ENCODE measurements at regions not wholly inside any gene's neighbourhood (a gene's known extent, or its start where the extent isn't known, plus 50 kb on each side); places are given as distances from the start of the nearest gene placed in this dataset.

- Mint-ChIP-seq H3K27ac (ENCODE audit: unreplicated experiment) (no peak overlapping the region), H3K4me1 (no peaks in the 10 kb centered on the region), H3K36me3 (ENCODE audit: low read depth) (no peaks in the 10 kb centered on the region), H3K4me3 (no peak overlapping the region), H3K27me3 (ENCODE audit: low read depth) (no peaks in the 10 kb centered on the region), H3K9me3 (no peaks in the 10 kb centered on the region)
- TF ChIP-seq CTCF (conservative IDR thresholded peaks at IDR 0.05): peak; percentile 32
- DNase-seq (ENCODE audit: low read depth, low spot score): no peak
Observed at GRCh38 chr1:65020774-65021173, 54.4 kb upstream of the JAK1 start.

- Mint-ChIP-seq H3K27me3 (ENCODE audit: low read depth) (no peaks in the 10 kb centered on the region), H3K4me3 (no peak overlapping the region), H3K27ac (ENCODE audit: unreplicated experiment) (peak overlapping the region; percentile 67), H3K36me3 (ENCODE audit: low read depth) (no peaks in the 10 kb centered on the region), H3K9me3 (no peaks in the 10 kb centered on the region), H3K4me1 (no peaks in the 10 kb centered on the region)
- DNase-seq (ENCODE audit: low read depth, low spot score): no peak
- TF ChIP-seq CTCF (conservative IDR thresholded peaks at IDR 0.05): no peak
Observed at GRCh38 chr1:65021795-65022194, 55.4 kb upstream of the JAK1 start.

DNA sequence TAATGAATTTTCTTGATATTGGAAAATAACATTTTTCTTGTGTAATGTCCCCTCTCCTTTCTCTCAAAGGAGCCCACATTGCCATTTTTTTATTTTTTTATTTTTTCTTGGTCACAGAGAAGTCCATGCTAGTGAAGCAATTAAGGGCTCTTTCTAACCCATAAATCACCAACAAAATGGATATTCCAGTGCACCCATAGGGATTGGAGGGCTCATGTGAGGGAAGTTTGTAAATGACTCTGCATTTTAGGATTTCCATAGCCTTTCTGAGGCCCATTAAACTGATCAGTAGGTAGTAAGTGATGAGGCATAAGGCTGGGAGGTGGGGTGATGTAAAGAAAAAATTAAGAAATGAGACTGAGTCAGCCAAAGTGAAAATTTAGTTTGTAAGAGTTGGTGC, 55.9 kb upstream of the JAK1 start:
- H3K36me3 Mint-ChIP-seq (ENCODE audit: low read depth): no peaks in the 10 kb centered on the region
- no peaks in the 10 kb centered on the region for H3K9me3 Mint-ChIP-seq

DNA sequence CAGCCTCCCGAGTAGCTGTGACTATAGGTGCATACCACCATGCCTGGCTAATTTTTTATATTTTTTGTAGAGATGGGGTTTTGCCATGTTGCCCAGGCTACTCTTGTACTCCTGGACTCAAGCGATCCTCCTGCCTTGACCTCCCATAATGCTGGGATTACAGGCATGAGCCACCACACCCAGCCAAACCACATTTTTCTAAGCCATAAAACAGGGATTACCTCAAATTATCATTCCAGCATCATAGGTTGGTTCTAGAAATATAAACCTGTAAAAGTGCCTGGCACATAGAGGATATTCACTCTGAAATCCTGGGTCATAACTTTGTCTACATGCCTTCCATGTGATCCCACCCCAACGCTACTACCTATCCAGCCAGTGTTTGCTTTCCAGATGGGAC, 59.4 kb upstream of the JAK1 start:
- H3K36me3 Mint-ChIP-seq (ENCODE audit: low read depth): no peaks in the 10 kb centered on the region
- no peaks in the 10 kb centered on the region for H3K27me3 Mint-ChIP-seq (ENCODE audit: low read depth)
- no peak overlapping the region for H3K4me3 Mint-ChIP-seq
- no peaks in the 10 kb centered on the region for H3K4me1 Mint-ChIP-seq
- no peak overlapping the region for H3K27ac Mint-ChIP-seq (ENCODE audit: unreplicated experiment)
- H3K9me3 Mint-ChIP-seq: peaks cover 3% of the 10 kb centered on the region
- DNase-seq (ENCODE audit: low read depth, low spot score): no peak
- TF ChIP-seq CTCF (conservative IDR thresholded peaks at IDR 0.05): no peak

More for the DNA sequence above, 55.9 kb upstream of the JAK1 start:
- Mint-ChIP-seq H3K4me3 (no peak overlapping the region), H3K27me3 (ENCODE audit: low read depth) (no peaks in the 10 kb centered on the region), H3K27ac (ENCODE audit: unreplicated experiment) (no peak overlapping the region), H3K4me1 (no peaks in the 10 kb centered on the region)
- no peak for DNase-seq (ENCODE audit: low read depth, low spot score)
- TF ChIP-seq CTCF (conservative IDR thresholded peaks at IDR 0.05): no peak

DNA sequence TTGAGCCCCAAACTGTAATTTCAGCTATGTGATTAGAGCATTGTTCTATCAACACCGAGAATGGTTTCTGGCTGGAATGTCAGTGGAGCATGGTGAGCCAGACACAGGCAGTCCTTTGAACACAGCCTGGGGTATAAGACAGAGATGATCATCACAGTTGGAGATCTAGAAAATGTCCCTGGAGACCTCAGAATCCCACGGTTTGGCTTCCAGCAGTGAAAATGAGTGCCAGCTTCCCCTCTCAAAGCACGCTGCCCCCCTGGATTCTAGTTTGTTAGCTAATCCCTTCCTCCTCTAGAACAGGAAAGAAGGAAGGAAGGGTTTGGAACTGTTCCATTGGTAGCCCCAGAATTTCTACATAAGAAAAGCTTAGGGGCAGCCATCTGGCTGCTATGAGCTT, 59.9 kb upstream of the JAK1 start:
- DNase-seq (ENCODE audit: low read depth, low spot score): no peak
- Mint-ChIP-seq H3K36me3 (ENCODE audit: low read depth) (no peaks in the 10 kb centered on the region), H3K4me1 (no peaks in the 10 kb centered on the region), H3K4me3 (no peak overlapping the region), H3K9me3 (peaks cover 3% of the 10 kb centered on the region), H3K27ac (ENCODE audit: unreplicated experiment) (peak overlapping the region; percentile 19), H3K27me3 (ENCODE audit: low read depth) (no peaks in the 10 kb centered on the region)
- TF ChIP-seq CTCF (conservative IDR thresholded peaks at IDR 0.05): no peak
